ENCODE measurements at regions not wholly inside any gene's neighbourhood (a gene's known extent, or its start where the extent isn't known, plus 50 kb on each side); places are given as distances from the start of the nearest gene placed in this dataset.

DNA sequence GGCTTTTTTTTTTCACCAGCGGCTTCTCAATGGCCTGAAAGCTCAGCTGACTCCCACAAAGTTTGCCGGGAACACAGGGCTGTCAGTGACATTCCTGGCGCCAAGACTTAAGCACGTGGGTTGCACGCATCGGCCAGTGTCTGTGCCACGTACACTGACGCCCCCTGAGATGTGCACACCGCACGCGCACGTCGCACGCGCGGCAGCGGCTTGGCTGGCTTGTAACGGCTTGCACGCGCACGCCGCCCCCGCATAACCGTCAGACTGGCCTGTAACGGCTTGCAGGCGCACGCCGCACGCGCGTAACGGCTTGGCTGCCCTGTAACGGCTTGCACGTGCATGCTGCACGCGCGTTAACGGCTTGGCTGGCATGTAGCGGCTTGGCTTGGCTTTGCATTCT lies 63.2 kb downstream of the CCDC74A start:
- no peak for TF ChIP-seq YY1 (IDR thresholded peaks at IDR 0.05; ENCODE audit: insufficient read depth, insufficient read length)
- TF ChIP-seq ZNF274 (IDR thresholded peaks at IDR 0.05; ENCODE audit: low read depth, low read length), result no peak

All from NT2/D1 (cell line).